H9 (cell line): ENCODE measurements at regions not wholly inside any gene's neighbourhood (a gene's known extent, or its start where the extent isn't known, plus 50 kb on each side); places are given as distances from the start of the nearest gene placed in this dataset.

Experiments used
- DNase-seq: peaks from one replicate; pipeline ENCODE4 v3.0.0-alpha.2; 2017
- H2AFZ ChIP-seq: one replicate; pipeline ENCODE4 v1.6.1; 2013; ENCODE audit warnings: mild to moderate bottlenecking, low read length, control low read depth, moderate library complexity
- H2AK5ac ChIP-seq: 2 replicates; pipeline ENCODE4 v1.6.1; 2013; ENCODE audit warnings: low read length, control low read depth, mixed read lengths; ENCODE audit not compliant: insufficient read length
- H2BK120ac ChIP-seq: one replicate; pipeline ENCODE4 v1.6.1; 2013; ENCODE audit warnings: low read depth, mild to moderate bottlenecking, low read length, control low read depth, inconsistent platforms; ENCODE audit not compliant: poor library complexity, severe bottlenecking
- H2BK12ac ChIP-seq: 2 replicates; pipeline ENCODE4 v1.6.1; 2013; ENCODE audit warnings: low read length, control low read depth, mixed read lengths, low read depth; ENCODE audit not compliant: insufficient read length
- H2BK15ac ChIP-seq: 2 replicates; pipeline ENCODE4 v1.6.1; 2013; ENCODE audit warnings: low read depth, low read length, control low read depth
- H2BK20ac ChIP-seq: one replicate; pipeline ENCODE4 v1.6.1; 2013; ENCODE audit warnings: low read depth, mild to moderate bottlenecking, low read length, control low read depth, inconsistent platforms; ENCODE audit not compliant: poor library complexity, severe bottlenecking
- H2BK5ac ChIP-seq: 2 replicates; pipeline ENCODE4 v1.6.1; 2013; ENCODE audit warnings: low read length, control low read depth, mixed read lengths; ENCODE audit not compliant: insufficient read length
- H3K14ac ChIP-seq: 2 replicates; pipeline ENCODE4 v1.6.1; 2013; ENCODE audit warnings: low read length, control low read depth; ENCODE audit not compliant: insufficient read depth
- H3K18ac ChIP-seq: 2 replicates; pipeline ENCODE4 v1.6.1; 2013; ENCODE audit warnings: low read depth, mild to moderate bottlenecking, mixed read lengths, low read length, control low read depth; ENCODE audit not compliant: insufficient read length
- H3K23ac ChIP-seq: 2 replicates; pipeline ENCODE4 v1.6.1; 2013; ENCODE audit warnings: low read length, control low read depth, mixed read lengths, low read depth; ENCODE audit not compliant: insufficient read length
- H3K23me2 ChIP-seq: 2 replicates; pipeline ENCODE4 v1.6.1; 2013; ENCODE audit warnings: low read depth, mild to moderate bottlenecking, mixed read lengths, low read length, control low read depth; ENCODE audit not compliant: insufficient read length, poor library complexity, severe bottlenecking
- H3K27ac ChIP-seq: 2 replicates; pipeline ENCODE4 v1.5.1; 2013; ENCODE audit warnings: low read length, control low read depth, mixed read lengths, low read depth; ENCODE audit not compliant: insufficient read length
- H3K27me3 ChIP-seq: 2 replicates; pipeline ENCODE4 v1.6.1; 2013; ENCODE audit warnings: low read length, control low read depth, inconsistent platforms; ENCODE audit not compliant: insufficient read depth
- H3K4ac ChIP-seq: 2 replicates; pipeline ENCODE4 v1.6.1; 2013; ENCODE audit warnings: low read depth, mild to moderate bottlenecking, control low read depth, inconsistent platforms, low read length, moderate library complexity
- H3K4me1 ChIP-seq: 2 replicates; pipeline ENCODE4 v1.6.1; 2013; ENCODE audit warnings: low read length, control low read depth, inconsistent platforms; ENCODE audit not compliant: insufficient read depth
- H3K4me2 ChIP-seq: 2 replicates; pipeline ENCODE4 v1.6.1; 2013; ENCODE audit warnings: low read length, control low read depth, mixed read lengths; ENCODE audit not compliant: insufficient read length, insufficient read depth
- H3K56ac ChIP-seq: 2 replicates; pipeline ENCODE4 v1.6.1; 2013; ENCODE audit warnings: low read depth, mild to moderate bottlenecking, mixed read lengths, low read length, control low read depth; ENCODE audit not compliant: insufficient read length
- H3K79me1 ChIP-seq: 2 replicates; pipeline ENCODE4 v1.6.1; 2013; ENCODE audit warnings: low read depth, mild to moderate bottlenecking, moderate library complexity, low read length, control low read depth, inconsistent platforms; ENCODE audit not compliant: insufficient read depth, poor library complexity, severe bottlenecking
- H3K79me2 ChIP-seq: 2 replicates; pipeline ENCODE4 v1.6.1; 2013; ENCODE audit warnings: low read length, control low read depth, inconsistent platforms; ENCODE audit not compliant: insufficient read depth
- H3K9ac ChIP-seq: 2 replicates; pipeline ENCODE4 v1.6.1; 2013; ENCODE audit warnings: low read length, control low read depth, mixed read lengths; ENCODE audit not compliant: insufficient read length; ENCODE audit errors: extremely low read depth
- H3K9me3 ChIP-seq: one replicate; pipeline ENCODE4 v1.6.1; 2013; ENCODE audit warnings: low read depth, low read length, inconsistent platforms; ENCODE audit not compliant: control insufficient read depth
- H3T11ph ChIP-seq: one replicate; pipeline ENCODE4 v1.6.1; 2013; ENCODE audit warnings: mild to moderate bottlenecking, low read length, control low read depth, inconsistent platforms
- H4K20me1 ChIP-seq: one replicate; pipeline ENCODE4 v1.6.1; 2013; ENCODE audit not compliant: control insufficient read depth, insufficient read length, insufficient read depth
- H4K5ac ChIP-seq: 2 replicates; pipeline ENCODE4 v1.6.1; 2013; ENCODE audit warnings: low read depth, mild to moderate bottlenecking, mixed read lengths, low read length, control low read depth; ENCODE audit not compliant: insufficient read length
- H4K8ac ChIP-seq: replicated peaks from 2 replicates; pipeline ENCODE4 v1.6.1; 2013; ENCODE audit warnings: low read length, control low read depth, mixed read lengths, low read depth; ENCODE audit not compliant: insufficient read length
- H4K91ac ChIP-seq: 2 replicates; pipeline ENCODE4 v1.6.1; 2013; ENCODE audit warnings: low read depth, mild to moderate bottlenecking, moderate library complexity, mixed read lengths, low read length, control low read depth; ENCODE audit not compliant: insufficient read length
- H3K27ac Mint-ChIP-seq, 3 experiments: 2 replicates in 2 of 3; 3 replicates in 1 of 3; pipeline ENCODE4 v1.8.0; 2020 to 2021; ENCODE audit warnings: mixed read lengths in 3 of 3, mild to moderate bottlenecking in 1 of 3, moderate library complexity in 1 of 3
- H3K27me3 Mint-ChIP-seq: 2 replicates; pipeline ENCODE4 v1.8.0; 2021; ENCODE audit warnings: low read depth, mild to moderate bottlenecking, moderate library complexity, mixed read lengths
- H3K36me3 Mint-ChIP-seq, 3 experiments: 2 replicates in 2 of 3; 3 replicates in 1 of 3; pipeline ENCODE4 v1.8.0; 2020 to 2021; ENCODE audit warnings: low read depth in 3 of 3, mixed read lengths in 3 of 3; ENCODE audit not compliant: insufficient read depth in 1 of 3
- H3K4me1 Mint-ChIP-seq, 2 experiments: 2 replicates each; pipeline ENCODE4 v1.8.0; 2020; ENCODE audit warnings: mixed read lengths in 2 of 2
- H3K4me3 Mint-ChIP-seq, 2 experiments: 2 replicates in 1 of 2; 3 replicates in 1 of 2; pipeline ENCODE4 v1.8.0; 2020 to 2021; ENCODE audit warnings: mild to moderate bottlenecking in 2 of 2, mixed read lengths in 2 of 2, moderate library complexity in 1 of 2
- H3K9me3 Mint-ChIP-seq, 2 experiments: 2 replicates in 1 of 2; 3 replicates in 1 of 2; pipeline ENCODE4 v1.8.0; 2020; ENCODE audit warnings: mild to moderate bottlenecking in 2 of 2, mixed read lengths in 2 of 2, moderate library complexity in 1 of 2
- CTCF ChIP-seq: fragments of 200-600 bp; sonication (generic); conservative IDR thresholded peaks from 3 replicates; pipeline ENCODE4 v1.8.0; 2021; ENCODE audit warnings: antibody characterized with exemption, mild to moderate bottlenecking
- WGBS: extraction: QIAGEN DNeasy Blood & Tissue Kit; methylation state at CpG from one replicate; pipeline ENCODE4 v1.1.7; 2013; ENCODE audit warnings: missing lambda C conversion rate, low lambda C conversion rate, mixed read lengths; ENCODE audit not compliant: insufficient read length; ENCODE audit errors: extremely low coverage; 5-methylcytosine and 5-hydroxymethylcytosine counted together

GRCh38 chr13:48818495-48819356 lies 157.0 kb upstream of the FNDC3A start:
- Histone ChIP-seq H2BK15ac (no peak overlapping the region), H3K56ac (no peak overlapping the region), H3T11ph (no peak overlapping the region), H2BK120ac (no peak overlapping the region), H3K4me1 (no peaks in the 10 kb centered on the region), H3K79me1 (no peaks in the 10 kb centered on the region), H3K27ac (no peak overlapping the region), H4K5ac (no peak overlapping the region), H4K91ac (no peak overlapping the region), H2BK12ac (no peak overlapping the region), H3K18ac (no peak overlapping the region), H3K9me3 (no peaks in the 10 kb centered on the region), H2AFZ (no peak overlapping the region), H2AK5ac (no peak overlapping the region), H3K4me2 (no peak overlapping the region), H3K27me3 (no peaks in the 10 kb centered on the region), H2BK20ac (no peak overlapping the region), H4K8ac (no peak overlapping the region), H2BK5ac (no peak overlapping the region), H4K20me1 (no peaks in the 10 kb centered on the region), H3K23ac (no peak overlapping the region), H3K14ac (no peak overlapping the region), H3K4ac (no peak overlapping the region), H3K9ac (no peak overlapping the region), H3K79me2 (no peaks in the 10 kb centered on the region), H3K23me2 (no peaks in the 10 kb centered on the region)
- no peaks in the 10 kb centered on the region for H3K36me3 Mint-ChIP-seq
- no peaks in the 10 kb centered on the region for H3K27me3 Mint-ChIP-seq
- H3K4me3 Mint-ChIP-seq = no peak overlapping the region
- whole genome bisulfite sequencing = 100% methylated on average over 1 of the region's 3 CpGs
- no peak for DNase-seq
- no peak overlapping the region for H3K27ac Mint-ChIP-seq
- no peaks in the 10 kb centered on the region for H3K4me1 Mint-ChIP-seq
- no peaks in the 10 kb centered on the region for H3K9me3 Mint-ChIP-seq
- TF ChIP-seq CTCF = no peak
